ENCODE measurements at regions not wholly inside any gene's neighbourhood (a gene's known extent, or its start where the extent isn't known, plus 50 kb on each side); places are given as distances from the start of the nearest gene placed in this dataset.

DNA sequence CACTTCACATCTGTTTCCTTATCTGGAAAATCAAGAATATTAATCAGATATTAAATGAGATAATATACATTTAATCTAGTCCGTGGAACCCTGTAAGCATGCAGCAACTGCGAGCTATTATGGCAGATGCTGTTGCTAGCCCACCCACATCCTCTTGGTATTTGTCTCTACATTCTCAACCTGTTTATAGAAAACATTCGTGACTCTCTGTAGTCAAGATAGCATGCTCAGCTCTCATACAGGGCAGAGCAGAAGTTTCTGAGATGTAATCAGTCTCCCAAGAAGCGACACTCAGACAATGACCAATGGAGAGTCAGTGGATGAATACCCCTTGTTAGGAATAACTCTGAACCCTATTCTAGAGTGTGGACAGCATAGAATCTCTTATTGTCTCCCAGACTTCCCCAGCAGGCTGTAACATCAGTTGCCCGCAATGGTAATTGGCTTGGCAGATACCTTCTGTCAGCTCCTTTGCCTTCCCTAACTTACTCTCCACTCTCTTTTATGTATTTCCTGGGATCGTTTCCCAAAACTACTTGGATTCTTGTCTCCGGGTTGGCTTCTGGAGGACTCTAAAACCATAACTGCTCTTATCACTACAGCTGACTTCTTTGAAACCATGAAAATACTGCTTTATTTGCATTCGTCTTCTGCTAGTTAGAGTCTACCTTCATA, 400.7 kb upstream of the TNP1 start:
- DNase-seq: no peak

DNA sequence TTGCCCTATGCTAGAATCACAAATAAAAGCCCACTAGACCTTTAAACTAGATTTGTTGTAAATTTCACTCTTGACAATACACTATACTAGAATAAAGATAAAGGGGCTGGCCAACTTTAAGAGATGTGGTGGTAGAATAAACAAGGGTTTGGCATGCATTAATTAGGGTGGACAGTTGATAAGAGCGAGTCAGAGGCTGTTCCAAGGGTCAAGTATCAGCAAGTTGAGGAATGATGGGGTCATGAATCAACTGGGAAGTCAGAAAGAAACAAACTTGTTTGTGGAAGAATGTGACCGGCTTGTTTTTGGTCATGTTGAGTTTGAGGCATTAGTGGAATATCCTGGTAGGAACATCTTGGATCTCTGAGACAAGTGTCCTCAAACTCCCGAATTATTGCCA, 398.3 kb upstream of the TNP1 start:
- DNase-seq: no peak

DNA sequence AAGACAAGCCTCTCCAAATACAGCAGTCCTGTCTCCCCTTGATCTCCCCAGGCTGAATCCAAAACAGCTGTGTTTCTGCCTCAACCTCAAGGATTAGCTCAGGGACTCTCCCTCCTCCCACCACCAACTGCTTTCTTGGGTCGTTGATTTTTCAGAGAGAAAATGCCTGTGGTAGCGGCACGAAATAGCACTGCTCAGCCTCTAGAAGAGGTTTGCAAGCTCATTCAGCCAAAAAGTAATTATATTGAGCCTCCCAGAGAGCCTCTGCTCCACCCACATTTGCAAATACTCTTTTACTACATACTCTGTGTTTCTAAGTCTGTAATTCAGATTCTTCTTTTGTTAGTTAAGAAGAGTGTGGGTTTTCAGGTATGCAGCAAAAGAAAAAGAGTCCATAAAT, 396.4 kb upstream of the TNP1 start:
- DNase-seq: no peak

DNA sequence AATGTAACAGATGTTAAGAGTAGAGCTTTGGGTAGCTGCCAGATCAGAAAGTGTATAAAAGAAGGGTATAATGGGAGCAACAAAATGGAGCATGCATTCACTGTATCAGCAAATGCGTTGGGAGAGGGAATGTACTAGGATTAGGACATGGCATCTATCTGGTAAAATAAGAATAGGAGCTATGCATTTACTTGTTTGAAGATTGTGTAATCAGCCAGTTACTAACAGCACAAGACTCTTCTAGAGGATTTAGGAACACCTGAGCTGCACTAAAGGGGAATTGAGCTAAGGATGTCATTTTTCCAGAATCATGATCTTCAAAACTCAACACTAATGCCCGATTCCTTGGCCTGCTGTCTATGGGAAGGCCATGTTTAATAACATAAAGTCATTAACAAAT, 394.2 kb upstream of the TNP1 start:
- DNase-seq: no peak

DNA sequence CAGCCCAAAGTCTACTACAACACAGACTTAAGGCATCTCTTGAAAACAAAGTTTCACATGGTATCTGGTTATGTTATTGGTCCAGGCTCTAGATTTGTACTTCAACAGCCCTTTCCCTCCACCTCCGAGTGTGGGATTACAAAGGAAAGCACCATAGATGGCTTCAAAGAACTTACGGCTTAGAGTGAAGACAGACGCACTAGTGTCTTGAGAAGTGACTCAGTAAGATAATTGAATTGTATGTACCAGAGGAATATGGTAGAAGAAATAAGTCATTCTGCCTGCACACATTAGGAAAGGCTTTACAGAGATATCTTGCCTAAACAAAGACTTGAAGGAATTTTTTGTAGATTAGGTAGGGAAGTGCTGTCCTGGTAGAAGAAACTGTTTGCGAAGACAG, 392.3 kb upstream of the TNP1 start:
- DNase-seq: no peak

DNA sequence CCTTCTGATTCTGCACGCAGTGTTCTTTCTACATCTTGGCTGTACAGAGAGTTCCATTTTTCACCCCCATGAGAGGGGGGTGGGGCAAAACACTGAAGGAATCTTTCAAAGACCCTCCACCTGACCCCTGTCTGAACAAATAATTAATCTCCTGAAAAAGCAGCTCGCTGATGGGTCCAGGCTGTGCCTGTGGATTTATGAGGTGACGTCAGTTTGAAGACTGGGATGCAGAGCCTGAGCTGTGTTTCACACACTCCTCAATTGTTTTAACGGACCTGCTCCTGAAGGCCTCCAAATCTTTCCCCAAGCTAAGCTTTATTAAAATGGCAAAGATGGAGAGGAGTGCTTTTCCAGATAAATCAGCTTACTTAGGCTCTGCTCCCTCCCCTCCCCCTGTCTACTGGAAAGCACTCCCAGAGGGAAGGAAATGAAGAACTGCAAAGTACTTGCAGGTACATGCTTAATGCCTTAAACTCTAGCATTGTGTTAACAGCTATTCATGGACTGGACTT, 390.2 kb upstream of the TNP1 start:
- no peak for DNase-seq

DNA sequence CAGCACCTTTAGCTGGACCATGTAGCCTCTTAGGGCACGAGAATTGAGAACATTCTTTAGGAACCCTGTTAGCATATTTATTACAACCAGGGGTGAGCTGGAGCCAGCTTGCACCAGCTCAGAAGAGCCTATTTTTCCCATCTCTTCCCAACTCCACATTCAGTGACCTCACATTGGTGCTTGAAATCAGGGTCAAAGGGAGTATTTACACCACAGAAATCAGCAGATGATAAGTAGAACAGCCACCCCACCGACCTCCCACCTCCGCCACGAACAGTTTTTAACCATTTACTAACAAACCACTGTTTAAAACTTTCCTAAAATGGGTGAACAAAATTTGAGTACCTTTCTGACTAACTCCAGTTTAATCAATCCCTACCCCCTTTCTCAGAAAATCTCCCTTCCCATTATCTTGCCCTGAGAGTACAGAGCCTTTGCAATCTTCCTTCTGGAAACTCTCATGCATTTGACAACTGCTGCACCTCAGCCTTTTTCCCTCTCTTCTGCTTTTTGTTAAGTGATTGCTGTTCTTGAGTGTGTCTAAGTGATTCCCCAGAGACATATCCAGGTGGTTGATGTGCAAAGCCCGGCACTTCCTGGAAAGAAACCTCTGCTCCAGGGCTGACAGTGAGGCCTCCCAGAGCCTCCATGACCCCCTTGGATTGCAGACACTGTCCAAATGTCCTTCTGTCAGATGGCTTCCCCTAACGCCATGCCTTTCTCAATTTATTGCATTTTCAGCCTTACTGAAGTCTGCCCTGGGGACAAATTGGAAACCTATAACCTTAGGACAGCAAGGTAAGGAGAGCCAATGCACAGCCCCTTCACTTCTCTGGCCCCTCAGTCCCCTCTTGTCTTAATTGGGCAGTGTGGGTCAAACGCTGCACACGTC, 389.5 kb upstream of the TNP1 start:
- no peak for DNase-seq

DNA sequence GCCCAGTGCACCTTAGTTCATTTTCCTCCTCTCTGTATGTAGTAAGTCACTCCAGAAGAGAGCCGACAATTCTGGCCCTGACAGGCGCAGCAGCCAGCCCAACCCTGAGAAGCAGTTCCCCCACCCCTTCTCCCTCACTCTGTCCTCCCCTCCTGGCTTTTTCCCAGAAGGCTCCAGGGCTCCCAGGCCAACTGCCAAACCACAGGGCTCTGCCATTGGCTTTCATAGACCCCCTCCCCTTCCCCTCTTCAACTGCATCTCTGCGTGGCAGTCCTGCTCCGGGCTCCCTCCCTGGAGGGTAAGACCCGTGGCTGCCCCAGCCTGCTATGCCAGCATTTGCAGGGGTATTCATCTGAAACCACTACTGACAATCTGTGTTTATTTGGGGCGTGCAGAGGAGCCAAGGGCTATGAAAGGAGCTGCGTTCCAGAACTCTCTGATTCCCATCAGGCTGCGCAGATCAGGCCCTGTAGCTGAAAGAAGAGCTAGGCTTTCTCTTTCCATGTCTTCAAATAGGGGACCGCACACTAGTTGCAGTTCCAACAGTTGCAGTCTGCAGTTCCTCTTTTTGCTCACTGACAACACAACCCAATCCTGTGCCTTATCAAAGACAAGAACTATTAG, 388.6 kb upstream of the TNP1 start:
- no peak for DNase-seq

DNA sequence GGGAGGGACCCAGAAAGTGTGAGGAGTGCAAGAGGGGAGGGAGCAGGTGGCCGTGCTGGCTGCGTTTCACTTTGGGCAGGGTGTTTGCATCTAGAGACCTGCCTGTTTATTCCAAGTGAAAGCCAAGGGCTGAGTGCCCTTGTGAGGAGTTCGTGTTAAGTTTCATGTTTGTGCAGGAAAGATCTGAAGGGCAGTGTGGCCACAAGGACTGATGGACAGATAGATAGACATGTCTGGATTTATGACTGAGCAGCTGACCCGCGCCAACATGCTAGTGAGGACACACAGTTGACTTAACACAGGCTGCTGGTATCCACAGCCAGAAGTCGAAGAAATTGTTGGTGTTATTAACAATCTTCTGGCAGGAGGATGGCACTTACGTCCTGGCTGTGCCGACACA, 387.6 kb upstream of the TNP1 start:
- no peak for DNase-seq

DNA sequence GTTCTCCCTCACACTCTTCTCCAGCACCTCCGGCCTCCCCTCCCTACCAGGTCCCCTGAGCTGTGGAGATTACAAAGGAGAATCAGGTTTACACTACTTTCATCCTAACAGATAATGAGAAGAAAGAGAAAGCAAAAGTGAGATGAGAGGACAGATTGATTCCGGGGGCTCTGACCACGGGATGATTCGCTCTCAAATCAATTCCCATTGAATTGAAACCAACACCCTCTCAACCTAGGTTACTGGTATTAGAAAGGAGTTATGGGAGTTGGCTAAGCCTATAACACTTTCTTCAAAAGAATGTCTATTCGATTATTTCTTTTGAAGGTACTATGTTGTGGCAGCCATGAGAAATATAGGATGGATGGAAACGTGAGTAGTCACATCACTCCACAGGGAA, 386.2 kb upstream of the TNP1 start:
- no peak for DNase-seq

DNA sequence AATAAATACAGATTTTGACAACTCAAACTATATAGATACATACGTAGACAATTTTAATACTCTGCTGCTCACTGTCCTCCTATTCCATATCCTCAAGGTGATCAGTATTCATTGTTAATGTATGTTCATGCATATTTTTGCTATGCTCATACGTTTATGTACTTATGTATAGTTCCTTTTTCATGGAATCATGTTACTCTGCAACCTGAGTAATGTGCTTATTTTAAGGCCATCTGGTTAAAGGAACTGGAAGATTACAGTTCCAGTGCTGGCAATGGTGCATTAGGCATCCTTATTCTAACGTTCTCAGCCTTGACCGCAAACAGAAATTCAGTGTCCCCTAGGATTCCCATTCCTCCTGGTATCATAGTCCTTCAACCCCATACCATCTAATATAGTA, 385.0 kb upstream of the TNP1 start:
- DNase-seq: no peak

DNA sequence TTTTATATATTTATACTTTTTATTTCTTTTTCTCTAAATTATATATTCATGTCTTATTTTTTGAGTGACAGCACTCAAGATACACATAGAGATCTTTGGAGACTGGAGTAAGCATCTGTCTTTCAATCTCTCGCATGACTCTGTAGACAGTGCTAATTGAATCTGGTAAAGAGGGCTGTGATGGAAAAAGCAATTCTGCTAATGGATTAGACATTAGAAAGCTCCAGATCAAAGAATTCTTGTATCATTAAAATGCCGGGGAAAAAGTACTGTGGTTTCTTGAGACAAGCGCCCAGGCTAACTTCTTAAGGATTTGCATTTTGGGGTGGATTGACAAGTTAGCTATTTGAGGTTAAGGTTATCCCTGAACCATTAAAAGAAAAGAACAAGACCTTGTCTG, 383.1 kb upstream of the TNP1 start:
- no peak for DNase-seq

DNA sequence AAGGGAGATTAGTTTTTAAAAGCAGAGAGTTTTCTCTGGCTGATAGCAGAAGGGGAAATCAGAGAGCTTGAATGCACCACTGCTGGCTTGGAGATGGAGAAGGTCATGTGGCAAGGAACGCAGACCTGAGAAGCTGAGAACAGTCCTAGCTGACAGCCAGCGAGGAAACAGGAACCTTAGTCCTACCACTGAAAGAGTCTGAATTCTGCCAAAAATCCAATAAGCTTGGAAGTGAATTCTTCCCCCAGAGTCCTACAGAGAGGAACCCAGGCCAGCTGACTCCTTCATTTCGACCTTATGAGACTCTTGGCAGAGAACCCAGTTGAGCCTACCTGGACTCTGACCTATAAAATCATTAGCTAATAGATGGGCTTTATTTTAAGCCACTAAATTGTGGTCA, 371.9 kb upstream of the TNP1 start:
- DNase-seq: no peak

DNA sequence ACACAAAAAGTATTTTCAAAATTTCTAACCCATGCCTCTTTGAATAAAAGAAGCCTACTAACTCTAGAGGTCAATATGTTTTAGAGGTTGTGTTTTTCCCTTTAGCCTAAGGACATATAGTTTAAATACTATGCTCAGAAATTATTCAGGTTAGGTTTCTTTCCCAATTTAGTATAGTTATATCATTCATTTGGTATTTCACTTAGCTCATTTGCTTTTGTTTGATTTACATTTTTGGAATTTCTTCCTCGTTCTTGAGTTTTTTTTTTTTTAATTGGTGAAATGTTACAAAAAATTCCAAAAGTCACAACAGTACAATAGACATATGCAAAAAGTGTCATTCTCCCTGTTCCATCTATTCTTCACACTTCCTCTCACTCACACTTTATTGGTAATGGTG, 371.3 kb upstream of the TNP1 start:
- DNase-seq: no peak

DNA sequence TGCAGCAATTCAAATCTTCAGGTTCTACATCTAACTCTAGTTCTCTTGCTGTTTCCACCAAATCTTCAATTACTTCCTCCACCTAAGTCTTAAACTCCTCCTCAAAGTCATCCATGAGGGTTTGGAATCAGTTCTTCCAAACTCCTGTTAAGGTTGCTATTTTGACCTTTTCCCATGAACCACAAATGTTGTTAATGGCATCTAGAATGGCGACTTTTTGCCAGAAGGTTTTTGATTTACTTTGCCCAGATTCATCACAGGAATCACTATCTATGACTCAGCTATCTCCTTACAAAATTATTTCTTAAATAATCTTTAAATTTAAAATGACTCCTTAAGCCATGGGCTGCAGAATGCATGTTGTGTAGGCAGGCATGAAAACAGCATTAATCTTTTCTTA, 368.9 kb upstream of the TNP1 start:
- no peak for DNase-seq

DNA sequence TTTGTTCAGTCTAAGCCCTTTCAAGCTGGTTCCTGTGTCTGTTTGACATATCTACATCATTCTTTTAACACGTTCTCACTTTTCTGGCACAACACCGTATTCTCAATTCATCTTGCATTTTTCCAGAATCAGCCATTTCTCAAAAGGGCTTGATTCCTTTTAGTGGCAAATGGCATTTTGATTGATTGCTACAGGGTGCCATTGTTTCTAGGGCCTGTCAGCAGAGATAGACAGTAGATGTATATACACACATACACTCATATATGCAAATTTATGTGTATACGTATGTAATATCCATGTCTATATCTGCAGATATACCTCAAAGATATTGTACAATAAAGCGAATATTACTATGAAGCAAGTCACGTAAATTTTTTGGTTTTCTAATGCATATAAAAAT, 367.9 kb upstream of the TNP1 start:
- no peak for DNase-seq

DNA sequence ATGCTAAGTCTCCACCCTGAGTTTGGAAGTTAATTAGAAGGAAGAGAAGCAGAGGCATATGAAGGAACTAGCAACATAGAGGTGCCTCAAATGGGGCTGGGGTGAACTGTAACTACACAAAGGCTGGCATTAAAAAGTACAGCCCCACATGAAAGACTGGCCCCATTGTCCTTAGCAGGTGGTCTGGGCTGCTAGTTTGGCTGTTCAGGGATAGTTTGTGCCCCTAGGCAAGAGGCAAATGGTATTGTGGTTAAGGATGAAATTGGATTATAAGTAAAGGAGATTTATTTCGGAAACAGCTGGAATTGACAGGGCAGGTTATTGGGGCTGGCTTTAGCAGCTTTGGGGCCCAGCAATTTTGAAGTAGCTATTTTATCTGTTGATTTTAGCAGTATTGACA, 365.7 kb upstream of the TNP1 start:
- DNase-seq: no peak

DNA sequence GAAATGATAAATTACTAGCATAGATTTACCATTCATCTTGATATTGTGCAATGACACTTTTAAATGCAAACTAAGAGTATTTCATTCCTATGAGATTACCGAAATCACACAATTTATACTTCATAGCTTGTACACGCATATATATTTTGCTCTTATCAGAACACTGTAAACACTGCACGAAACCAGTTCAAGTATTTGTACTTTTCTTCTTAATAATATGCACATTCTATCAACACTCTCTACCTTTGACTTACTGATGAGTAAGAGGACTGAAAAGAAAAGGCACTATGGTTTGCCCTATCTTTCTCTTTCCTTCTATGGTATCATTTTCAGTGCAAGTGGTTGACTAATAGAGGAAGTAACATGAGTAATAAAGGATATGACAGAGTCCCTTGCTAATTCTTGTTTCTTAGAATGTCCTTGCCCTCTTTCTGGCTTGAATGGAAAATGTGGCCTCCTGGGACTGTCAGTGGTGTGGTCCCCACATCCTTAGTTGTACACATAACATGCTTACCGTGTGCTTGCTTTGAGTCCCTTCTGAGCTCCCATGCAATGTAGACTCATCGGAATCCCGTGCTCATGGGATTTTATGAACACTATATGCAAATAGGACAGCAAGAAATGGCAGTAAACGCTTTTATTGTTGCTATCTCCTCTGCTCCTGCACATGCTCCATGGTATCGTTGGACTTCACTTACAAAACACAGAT, 363.5 kb upstream of the TNP1 start:
- DNase-seq: no peak

DNA sequence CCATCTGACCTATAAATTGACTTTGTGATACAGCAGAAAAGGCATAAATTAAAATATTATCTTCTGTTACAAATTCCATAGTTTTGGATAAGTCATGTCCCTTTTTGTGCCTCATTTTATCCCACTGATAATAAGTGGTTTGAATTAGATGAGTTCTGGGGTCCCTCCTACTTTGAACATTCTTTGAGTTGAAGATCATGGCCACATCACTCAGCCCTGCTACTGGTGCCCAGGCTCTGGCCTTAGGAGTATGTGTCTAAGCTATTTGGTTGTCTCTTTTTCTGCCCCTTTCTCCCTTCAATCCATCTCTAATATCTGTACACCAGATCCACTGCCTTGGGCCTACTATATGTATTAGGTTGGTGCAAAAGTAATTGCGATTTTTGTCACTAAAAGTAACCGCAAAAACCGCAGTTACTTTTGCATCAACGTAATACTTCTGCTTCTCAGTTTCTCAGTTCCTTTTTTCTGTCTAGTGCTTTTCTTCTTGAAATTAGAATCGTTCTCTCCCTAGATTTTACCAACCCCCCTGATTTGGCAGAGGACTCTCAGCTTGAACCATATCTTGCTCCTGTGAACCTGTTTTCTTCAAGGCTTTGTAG, 362.5 kb upstream of the TNP1 start:
- no peak for DNase-seq

DNA sequence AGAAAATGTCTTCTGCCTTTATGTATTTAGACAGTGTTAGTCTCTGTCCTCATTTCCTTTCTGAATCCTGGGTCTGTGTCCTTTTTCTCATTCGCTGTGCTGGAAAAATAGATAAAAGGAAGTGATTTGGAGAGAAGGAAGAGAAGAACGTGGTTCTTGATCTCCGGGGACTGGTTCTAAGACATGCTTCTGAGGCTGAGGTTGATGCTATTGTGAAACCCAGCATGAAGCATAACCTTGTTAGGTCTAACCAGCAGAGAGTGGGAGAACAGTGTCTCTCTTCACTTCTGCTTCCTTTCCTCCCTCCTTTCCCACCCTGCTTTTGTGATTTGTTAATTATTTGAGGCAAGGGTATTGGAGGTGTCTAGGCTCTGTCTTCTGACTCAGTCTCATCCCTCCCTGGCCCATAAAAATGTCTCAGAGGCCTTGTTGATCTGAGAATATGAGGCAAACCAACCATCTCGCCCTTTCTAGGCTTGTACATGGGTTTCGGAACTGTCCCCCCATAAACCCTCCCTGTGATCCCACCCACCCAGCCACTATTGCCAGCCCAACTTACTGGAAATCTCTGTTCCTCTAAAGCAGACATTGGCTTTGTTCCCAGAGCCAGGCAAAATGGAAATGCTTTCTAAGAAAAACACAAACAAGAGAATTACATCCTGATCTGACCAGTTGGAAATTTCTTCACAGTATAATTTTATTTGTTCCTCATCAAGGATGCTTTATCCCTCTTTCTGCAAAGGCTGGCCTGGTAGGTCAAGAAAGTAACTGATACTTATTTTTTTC, 360.6 kb upstream of the TNP1 start:
- DNase-seq: no peak

DNA sequence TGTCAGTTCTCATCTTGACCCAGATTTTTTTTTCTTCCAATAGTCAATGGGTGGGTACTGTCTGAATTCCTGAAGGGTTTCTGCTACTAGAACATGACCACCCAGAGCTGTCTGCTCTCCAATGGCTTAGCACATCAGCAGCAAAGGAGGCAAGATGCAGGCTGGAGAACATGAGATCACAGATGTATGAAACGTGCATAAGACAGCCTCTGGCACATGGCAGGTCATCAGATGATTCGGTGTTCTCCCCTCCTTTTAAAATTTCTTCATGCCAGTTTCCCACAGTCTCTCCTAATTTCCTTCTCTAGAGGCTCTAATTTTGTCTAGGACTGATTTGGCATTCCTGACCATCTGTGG, 359.3 kb upstream of the TNP1 start:
- DNase-seq: no peak
